Left lung (tissue), 4 donors: ENCODE measurements at regions not wholly inside any gene's neighbourhood (a gene's known extent, or its start where the extent isn't known, plus 50 kb on each side); places are given as distances from the start of the nearest gene placed in this dataset.
"Not testable (repeated sequence)": the region's sequence is repeated elsewhere in the genome, so short reads cannot be mapped to it uniquely, and the experiment has no call there.

Experiments used
- ATAC-seq: fragments of 200-7000 bp; cut with Tn5 transposase; one replicate; pipeline ENCODE4 v1.9.1; 2020; ENCODE audit warnings: moderate library complexity
- DNase-seq, 4 donors: peaks; one replicate each; pipeline ENCODE4 v3.0.0-alpha.2; 2013 to 2020
- H3K27ac ChIP-seq, 2 donors: fragments of 200-600 bp; sonication (generic) in 1 of 2; one replicate each; pipeline versions ENCODE4 v1.5.0 to v1.8.0; 2020 to 2021
- H3K27me3 ChIP-seq, 2 donors: fragments of 200-600 bp; sonication (generic) in 1 of 2; one replicate each; pipeline versions ENCODE4 v1.5.0 to v1.8.0; 2020 to 2021
- H3K36me3 ChIP-seq, 2 donors: fragments of 200-600 bp; sonication (generic) in 1 of 2; one replicate each; pipeline versions ENCODE4 v1.5.0 to v1.8.0; 2020 to 2021
- H3K4me1 ChIP-seq, 2 donors: fragments of 200-600 bp; one replicate each; pipeline ENCODE4 v1.8.0; 2021
- H3K4me3 ChIP-seq, 2 donors: fragments of 200-600 bp; sonication (generic) in 1 of 2; one replicate each; pipeline versions ENCODE4 v1.5.0 to v1.8.0; 2020 to 2021; ENCODE audit warnings: mild to moderate bottlenecking in 1 of 2
- H3K9me3 ChIP-seq, 2 donors: fragments of 200-600 bp; sonication (generic) in 1 of 2; one replicate each; pipeline versions ENCODE4 v1.5.0 to v1.8.0; 2020 to 2021
- intact Hi-C, 2 donors: fragments of 100-400 bp; cut with DNase I; formaldehyde crosslinking; loops; one replicate each; pipeline versions ENCODE4 v1.11.2 to v1.14.2; 2022
- TF ChIP-seq, protein P1 (sequence below), 2 donors: fragments of 200-600 bp; sonication (generic) in 1 of 2; IDR thresholded peaks; one replicate each; pipeline versions ENCODE4 v1.5.0 to v1.8.0; 2021; ENCODE audit warnings: antibody characterized with exemption in 2 of 2
- donor health status: DM: no; HTN: yes; CAD: no.
- donor health status: DM: no; HTN: no; CAD: no.

DNA sequence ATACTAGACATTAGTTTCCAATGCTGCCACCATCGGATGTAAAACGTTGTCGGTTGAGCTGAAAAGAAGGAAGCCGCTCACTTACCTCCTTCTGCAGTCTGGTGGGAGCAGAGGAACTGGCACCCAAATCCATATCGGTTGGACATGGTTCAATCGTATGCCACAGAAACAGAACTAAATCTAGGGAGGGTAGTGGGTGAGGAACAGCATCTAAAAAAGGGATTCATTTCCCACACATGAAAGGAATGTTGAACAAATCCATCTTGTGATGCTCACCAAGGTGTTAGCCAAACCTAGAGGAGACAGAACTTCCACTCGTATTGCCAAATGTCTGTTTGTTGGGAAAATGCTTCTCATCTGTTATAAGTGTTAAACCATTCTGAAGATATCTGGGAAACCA lies 532.7 kb downstream of the NLGN4X start:
- no peaks in the 10 kb centered on the region for H3K9me3 ChIP-seq
- H3K27me3 ChIP-seq, result no peaks in the 10 kb centered on the region
- intact Hi-C loops, result no loop called here
- TF ChIP-seq, protein P1, sequence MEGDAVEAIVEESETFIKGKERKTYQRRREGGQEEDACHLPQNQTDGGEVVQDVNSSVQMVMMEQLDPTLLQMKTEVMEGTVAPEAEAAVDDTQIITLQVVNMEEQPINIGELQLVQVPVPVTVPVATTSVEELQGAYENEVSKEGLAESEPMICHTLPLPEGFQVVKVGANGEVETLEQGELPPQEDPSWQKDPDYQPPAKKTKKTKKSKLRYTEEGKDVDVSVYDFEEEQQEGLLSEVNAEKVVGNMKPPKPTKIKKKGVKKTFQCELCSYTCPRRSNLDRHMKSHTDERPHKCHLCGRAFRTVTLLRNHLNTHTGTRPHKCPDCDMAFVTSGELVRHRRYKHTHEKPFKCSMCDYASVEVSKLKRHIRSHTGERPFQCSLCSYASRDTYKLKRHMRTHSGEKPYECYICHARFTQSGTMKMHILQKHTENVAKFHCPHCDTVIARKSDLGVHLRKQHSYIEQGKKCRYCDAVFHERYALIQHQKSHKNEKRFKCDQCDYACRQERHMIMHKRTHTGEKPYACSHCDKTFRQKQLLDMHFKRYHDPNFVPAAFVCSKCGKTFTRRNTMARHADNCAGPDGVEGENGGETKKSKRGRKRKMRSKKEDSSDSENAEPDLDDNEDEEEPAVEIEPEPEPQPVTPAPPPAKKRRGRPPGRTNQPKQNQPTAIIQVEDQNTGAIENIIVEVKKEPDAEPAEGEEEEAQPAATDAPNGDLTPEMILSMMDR (IDR thresholded peaks at IDR 0.05), result no peak
- ATAC-seq, result no peak
- H3K36me3 ChIP-seq, result no peaks in the 10 kb centered on the region
- H3K27ac ChIP-seq, result no peak overlapping the region
- no peak for DNase-seq
- H3K4me3 ChIP-seq, result no peak overlapping the region
- no peaks in the 10 kb centered on the region for H3K4me1 ChIP-seq

DNA sequence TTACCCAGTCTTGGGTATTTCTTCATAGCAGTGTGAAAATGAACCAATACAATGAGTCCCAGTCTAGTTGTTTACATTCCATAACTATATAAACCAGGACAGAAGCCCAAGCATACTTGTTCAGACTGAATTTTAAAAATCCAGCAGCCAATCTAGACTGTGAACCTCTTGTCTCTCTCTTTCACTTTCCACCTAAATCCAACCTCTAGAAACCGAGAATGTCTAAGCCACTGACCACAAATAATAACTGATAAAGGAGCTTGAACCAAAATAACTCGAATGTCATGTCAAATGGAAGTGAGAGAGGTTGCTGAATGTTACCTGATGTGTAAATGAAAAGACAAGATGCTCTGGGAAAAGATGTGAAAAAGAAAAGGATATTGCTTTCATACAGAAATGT lies 544.7 kb downstream of the NLGN4X start:
- Histone ChIP-seq H3K36me3 (no peaks in the 10 kb centered on the region), H3K9me3 (no peaks in the 10 kb centered on the region), H3K27me3 (no peaks in the 10 kb centered on the region), H3K4me3 (no peak overlapping the region), H3K4me1 (no peaks in the 10 kb centered on the region), H3K27ac (no peak overlapping the region)
- DNase-seq (no peak), ATAC-seq (no peak)
- intact Hi-C loops, result no loop called here
- TF ChIP-seq, protein P1 (IDR thresholded peaks at IDR 0.05), result no peak

DNA sequence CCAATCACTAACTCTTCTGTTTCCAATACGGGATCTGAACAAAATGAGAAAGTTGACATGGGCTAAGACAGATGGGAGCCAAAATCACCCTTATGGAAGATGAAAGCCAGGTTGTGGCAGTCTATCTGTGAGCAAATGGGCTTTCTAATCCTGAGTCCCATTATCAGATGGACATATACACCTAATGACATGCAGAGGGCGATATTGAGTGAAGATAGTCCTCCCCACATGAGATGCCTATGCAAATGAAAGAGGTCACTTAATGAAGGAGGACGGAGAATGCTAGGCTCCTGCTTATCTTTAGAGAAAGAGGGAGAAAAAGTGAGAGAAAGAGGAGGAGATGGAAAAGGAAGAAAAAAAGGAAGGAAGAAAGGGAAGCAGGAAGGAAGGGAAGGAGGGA lies 547.5 kb downstream of the NLGN4X start:
- no peaks in the 10 kb centered on the region for H3K9me3 ChIP-seq
- H3K4me1 ChIP-seq, result no peaks in the 10 kb centered on the region
- H3K27ac ChIP-seq, result no peak overlapping the region
- H3K36me3 ChIP-seq, result no peaks in the 10 kb centered on the region
- intact Hi-C loops, result no loop called here
- no peak overlapping the region for H3K4me3 ChIP-seq
- ATAC-seq (peak; percentile 54), DNase-seq (no peak)
- no peaks in the 10 kb centered on the region for H3K27me3 ChIP-seq
- TF ChIP-seq, protein P1 (IDR thresholded peaks at IDR 0.05), result peak in 1 of 2 donors; percentile 16

DNA sequence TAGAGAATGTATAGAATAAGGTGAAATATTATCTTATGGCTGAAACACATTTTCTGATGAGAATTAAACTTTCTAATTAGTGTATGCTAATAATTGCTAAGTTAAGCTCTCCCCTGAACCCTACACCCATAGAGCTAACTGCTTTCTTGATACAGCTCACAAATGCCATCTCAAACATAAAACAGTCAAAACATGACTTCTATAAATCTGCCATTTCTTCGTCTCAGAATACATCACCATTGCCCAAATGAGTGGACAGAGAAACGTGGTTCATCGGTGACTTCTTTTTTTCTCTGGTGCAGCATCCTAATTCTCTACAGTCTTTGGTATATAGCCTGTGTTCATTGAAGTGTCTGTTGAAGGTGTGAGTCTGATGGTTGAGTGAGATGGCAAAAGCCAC lies 554.6 kb downstream of the NLGN4X start:
- DNase-seq (no peak), ATAC-seq (no peak)
- no peak overlapping the region for H3K27ac ChIP-seq
- no peaks in the 10 kb centered on the region for H3K9me3 ChIP-seq
- intact Hi-C loops, result no loop called here
- H3K36me3 ChIP-seq, result no peaks in the 10 kb centered on the region
- H3K4me3 ChIP-seq, result no peak overlapping the region
- no peaks in the 10 kb centered on the region for H3K4me1 ChIP-seq
- no peaks in the 10 kb centered on the region for H3K27me3 ChIP-seq
- TF ChIP-seq, protein P1 (IDR thresholded peaks at IDR 0.05), result no peak

DNA sequence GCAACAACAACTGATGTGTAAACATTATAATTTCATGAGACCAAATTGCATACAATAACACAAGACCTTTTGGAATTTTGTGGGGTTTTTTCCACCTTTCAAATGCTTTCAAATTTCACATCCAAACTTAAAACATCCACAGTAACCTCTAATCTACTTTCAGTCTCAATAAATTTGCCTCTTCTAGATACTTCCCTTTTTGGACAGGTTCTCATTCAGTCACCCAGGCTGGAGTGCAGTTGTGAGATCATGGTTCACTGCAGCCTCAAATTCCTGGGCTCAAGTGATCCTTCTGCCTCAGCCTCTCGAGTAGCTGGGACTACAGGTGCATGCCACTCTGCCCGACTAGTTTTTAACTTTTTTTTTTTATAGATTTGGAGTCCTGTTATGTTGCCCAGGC lies 556.6 kb downstream of the NLGN4X start:
- no peaks in the 10 kb centered on the region for H3K9me3 ChIP-seq
- no peaks in the 10 kb centered on the region for H3K27me3 ChIP-seq
- no peaks in the 10 kb centered on the region for H3K36me3 ChIP-seq
- H3K4me3 ChIP-seq, result no peak overlapping the region
- TF ChIP-seq, protein P1 (IDR thresholded peaks at IDR 0.05), result no peak
- no peak for DNase-seq
- no peak for ATAC-seq
- no peak overlapping the region for H3K27ac ChIP-seq
- intact Hi-C loops, result no loop called here
- H3K4me1 ChIP-seq, result no peaks in the 10 kb centered on the region

DNA sequence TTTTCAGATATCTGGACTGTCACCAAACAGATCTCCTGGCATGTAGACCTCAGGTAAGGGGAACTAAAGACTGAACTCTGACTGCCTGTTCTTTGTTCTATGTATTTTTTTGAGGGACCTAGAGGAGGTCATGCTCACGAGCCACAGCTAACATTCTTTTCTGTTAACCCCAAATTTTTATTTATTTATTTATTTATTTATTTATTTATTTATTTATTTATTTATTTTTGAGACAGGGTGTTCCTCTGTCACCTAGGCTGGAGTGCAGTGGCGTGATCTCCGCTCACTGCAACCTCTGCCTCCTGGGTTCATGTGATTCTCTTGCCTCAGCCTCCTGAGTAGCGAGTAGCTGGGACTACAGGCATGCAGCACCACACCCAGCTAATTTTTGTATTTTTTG lies 562.0 kb downstream of the NLGN4X start:
- H3K4me1 ChIP-seq, ATAC-seq, intact Hi-C loops, H3K4me3 ChIP-seq, H3K9me3 ChIP-seq, DNase-seq, H3K27ac ChIP-seq, H3K36me3 ChIP-seq, H3K27me3 ChIP-seq: not testable (repeated sequence)
